ENCODE measurements at regions not wholly inside any gene's neighbourhood (a gene's known extent, or its start where the extent isn't known, plus 50 kb on each side); places are given as distances from the start of the nearest gene placed in this dataset.

GRCh38 chr13:105897575-105897974 is 637.9 kb downstream of the EFNB2 start:
- TF ChIP-seq POLR2A (IDR thresholded peaks at IDR 0.05) (no peak), CTCF (IDR thresholded peaks at IDR 0.05) (no peak)
- intact Hi-C loops (cut with DNase I; ENCODE audit: low total_unique reads), result no loop called here
- no peak overlapping the region for H3K4me3 ChIP-seq (ENCODE audit: low read depth, poor library complexity, severe bottlenecking)
- no peak for DNase-seq (ENCODE audit: low spot score in 2 of 2)
- WGBS, 2 donors, result 93 to 95% methylated on average over 6 of the region's 6 CpGs

- no peak for TF ChIP-seq CTCF (IDR thresholded peaks at IDR 0.05)
- TF ChIP-seq POLR2A (IDR thresholded peaks at IDR 0.05), result no peak
- DNase-seq (ENCODE audit: low spot score in 2 of 2), result no peak
- H3K4me3 ChIP-seq (ENCODE audit: low read depth, poor library complexity, severe bottlenecking), result no peak overlapping the region
- intact Hi-C loops (cut with DNase I; ENCODE audit: low total_unique reads), result no loop called here
- WGBS, 2 donors, result 84 to 85% methylated on average over 2 of the region's 2 CpGs
Observed at GRCh38 chr13:105894697-105895096, 640.8 kb downstream of the EFNB2 start.

GRCh38 chr13:105890509-105890908 is 645.0 kb downstream of the EFNB2 start:
- intact Hi-C loops (cut with DNase I; ENCODE audit: low total_unique reads), result no loop called here
- no peak for TF ChIP-seq CTCF (IDR thresholded peaks at IDR 0.05)
- TF ChIP-seq POLR2A (IDR thresholded peaks at IDR 0.05), result no peak
- DNase-seq (ENCODE audit: low spot score in 2 of 2), result no peak
- 95 to 98% methylated on average over 4 of the region's 4 CpGs for WGBS, 2 donors
- no peak overlapping the region for H3K4me3 ChIP-seq (ENCODE audit: low read depth, poor library complexity, severe bottlenecking)

GRCh38 chr13:105878119-105878700 is 657.3 kb downstream of the EFNB2 start:
- WGBS, 2 donors, result 65 to 67% methylated on average over 1 of the region's 1 CpG
- no peak for TF ChIP-seq CTCF (IDR thresholded peaks at IDR 0.05)
- TF ChIP-seq POLR2A (IDR thresholded peaks at IDR 0.05), result no peak
- DNase-seq (ENCODE audit: low spot score in 2 of 2), result no peak
- intact Hi-C loops (cut with DNase I; ENCODE audit: low total_unique reads), result no loop called here
- H3K4me3 ChIP-seq (ENCODE audit: low read depth, poor library complexity, severe bottlenecking), result no peak overlapping the region

- intact Hi-C loops (cut with DNase I; ENCODE audit: low total_unique reads), result no loop called here
- no peak overlapping the region for H3K4me3 ChIP-seq (ENCODE audit: low read depth, poor library complexity, severe bottlenecking)
- TF ChIP-seq POLR2A (IDR thresholded peaks at IDR 0.05) (no peak), CTCF (IDR thresholded peaks at IDR 0.05) (no peak)
- no peak for DNase-seq (ENCODE audit: low spot score in 2 of 2)
Observed at GRCh38 chr13:105874814-105875213, 660.6 kb downstream of the EFNB2 start.

- intact Hi-C loops (cut with DNase I; ENCODE audit: low total_unique reads), result no loop called here
- 95 to 100% methylated on average over 1 of the region's 1 CpG for WGBS, 2 donors
- H3K4me3 ChIP-seq (ENCODE audit: low read depth, poor library complexity, severe bottlenecking), result no peak overlapping the region
- TF ChIP-seq CTCF (IDR thresholded peaks at IDR 0.05) (no peak), POLR2A (IDR thresholded peaks at IDR 0.05) (no peak)
- DNase-seq (ENCODE audit: low spot score in 2 of 2), result no peak
Observed at GRCh38 chr13:105871768-105872167, 663.7 kb downstream of the EFNB2 start.

Measured in lower leg skin (tissue), 4 donors.